ENCODE measurements at regions not wholly inside any gene's neighbourhood (a gene's known extent, or its start where the extent isn't known, plus 50 kb on each side); places are given as distances from the start of the nearest gene placed in this dataset.
"Not testable (repeated sequence)": the region's sequence is repeated elsewhere in the genome, so short reads cannot be mapped to it uniquely, and the experiment has no call there.

- DNase-seq, result no peak
These were observed 665.7 kb upstream of the MDGA2 start for GRCh38 chr14:48341069-48341468.

- DNase-seq, result no peak
These were observed 658.0 kb upstream of the MDGA2 start for GRCh38 chr14:48333221-48333920.

- no peak for DNase-seq
These were observed 656.0 kb upstream of the MDGA2 start for GRCh38 chr14:48331421-48331820.

- DNase-seq, result no peak
These were observed 650.1 kb upstream of the MDGA2 start for GRCh38 chr14:48325486-48325885.

DNA sequence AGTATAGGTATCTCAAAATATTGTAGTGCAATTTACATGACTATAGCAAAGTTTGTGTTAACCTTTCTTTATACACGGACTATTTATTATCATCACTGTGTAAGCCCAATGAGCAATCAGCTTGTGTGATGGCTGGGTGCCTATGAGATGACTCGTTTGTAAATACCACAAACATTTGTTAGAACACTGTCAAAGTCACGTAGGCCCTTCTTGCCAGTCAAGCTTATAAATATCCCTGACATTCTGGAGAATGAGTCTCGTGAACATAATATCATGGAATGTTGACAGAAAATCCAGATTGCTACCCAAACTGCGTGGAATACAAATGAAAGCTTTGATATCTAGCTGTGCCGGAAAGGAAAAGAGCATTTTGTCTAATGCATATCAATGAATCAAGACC is 648.3 kb upstream of the MDGA2 start:
- no peak for DNase-seq

DNA sequence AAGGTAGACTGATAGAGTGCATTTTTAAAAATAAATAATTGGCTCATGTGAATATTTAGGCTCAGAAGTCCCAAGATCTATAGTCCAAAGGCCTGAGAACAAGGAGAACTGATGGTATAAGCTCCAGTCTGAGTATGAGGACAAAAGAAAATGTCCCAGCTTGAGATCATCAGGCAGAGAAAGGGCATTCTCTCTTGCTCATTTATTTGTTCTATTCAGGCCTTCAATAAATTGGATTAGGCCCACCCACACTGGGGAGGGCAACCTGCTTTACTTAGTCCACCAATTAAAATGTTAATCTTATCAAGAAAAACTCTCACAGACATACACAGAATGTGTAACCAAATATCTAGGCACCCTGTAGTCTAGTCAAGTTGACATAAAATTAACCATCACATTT is 644.4 kb upstream of the MDGA2 start:
- DNase-seq, result no peak

DNA sequence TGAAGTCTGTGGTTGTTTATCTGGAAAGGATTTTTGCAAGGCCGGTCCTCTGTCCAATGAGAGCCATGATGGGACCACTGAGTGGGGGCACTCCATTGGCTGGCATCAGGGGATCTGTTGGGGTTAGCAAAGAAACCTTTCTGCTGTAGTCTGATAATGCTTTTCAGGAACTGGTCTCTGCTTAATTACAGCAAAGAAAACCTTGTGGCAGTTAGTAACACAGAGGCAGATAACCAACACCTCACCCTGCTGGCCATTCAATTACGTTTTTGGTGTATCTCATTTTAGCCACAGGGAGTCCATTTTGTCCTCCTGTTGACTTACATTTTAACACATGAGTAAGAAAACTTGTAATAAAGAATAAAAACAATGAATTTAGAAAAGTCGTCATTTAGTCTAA is 629.3 kb upstream of the MDGA2 start:
- DNase-seq, result no peak

GRCh38 chr14:48289701-48290100 is 614.3 kb upstream of the MDGA2 start:
- DNase-seq, result no peak

GRCh38 chr14:48285217-48285616 is 609.8 kb upstream of the MDGA2 start:
- not testable (repeated sequence) for DNase-seq

DNA sequence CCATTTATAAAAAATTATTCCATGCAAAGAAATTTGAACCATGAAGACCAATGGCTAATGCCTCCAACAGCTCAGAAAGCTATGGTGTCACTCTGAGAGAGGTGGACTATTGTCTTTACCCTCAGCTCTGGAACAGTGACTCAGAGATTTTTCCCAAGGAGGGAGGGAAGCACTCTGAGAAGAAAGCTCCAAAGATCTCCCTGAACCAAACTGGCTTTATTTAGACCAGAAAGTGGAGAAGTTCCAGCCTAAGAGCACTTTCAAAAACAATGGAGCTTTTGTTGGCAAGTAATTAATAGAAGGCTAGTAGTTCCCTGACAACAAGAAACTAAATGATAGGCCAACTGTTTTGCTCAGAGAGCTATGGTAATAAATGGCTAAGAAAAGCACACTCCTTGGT is 599.9 kb upstream of the MDGA2 start:
- DNase-seq, result no peak

GRCh38 chr14:48274826-48275225 is 599.4 kb upstream of the MDGA2 start:
- no peak for DNase-seq

DNA sequence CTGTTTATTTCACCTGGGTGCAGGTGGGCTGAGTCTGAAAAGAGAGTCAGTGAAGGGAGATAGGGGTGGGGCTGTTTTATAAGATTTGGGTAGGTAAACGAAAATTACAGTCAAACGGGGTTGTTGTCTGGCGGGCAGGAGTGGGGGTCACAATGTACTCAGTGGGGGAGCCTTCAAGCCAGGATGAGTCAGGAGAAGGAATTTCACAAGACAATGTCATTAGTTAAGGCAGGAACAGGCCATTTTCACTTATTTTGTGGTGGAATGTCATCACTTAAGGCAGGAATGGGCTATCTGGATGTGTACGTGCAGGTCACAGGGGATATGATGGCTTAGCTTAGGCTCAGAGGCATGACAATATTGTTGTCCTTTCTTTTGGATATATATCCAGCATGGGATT is 592.5 kb upstream of the MDGA2 start:
- not testable (repeated sequence) for DNase-seq

DNA sequence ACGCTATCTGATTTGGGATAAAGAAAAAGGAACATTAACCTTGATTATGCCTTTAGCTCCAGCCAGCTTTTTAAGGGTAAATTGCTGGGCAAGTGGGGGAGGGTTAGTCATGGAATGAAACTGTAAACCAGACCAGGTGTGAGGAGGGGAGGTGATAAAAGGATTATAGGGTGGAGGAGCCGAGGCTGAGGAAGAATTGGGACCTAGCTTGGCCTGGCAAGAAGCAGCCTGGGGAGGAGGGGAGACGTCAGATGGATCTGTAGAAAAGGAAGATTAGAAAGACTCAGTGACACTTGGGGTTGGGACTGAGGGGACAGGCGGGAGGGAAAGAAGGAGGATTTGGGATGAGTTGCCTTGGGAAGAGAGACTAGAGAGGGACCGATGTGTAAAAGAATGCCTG is 590.8 kb upstream of the MDGA2 start:
- not testable (repeated sequence) for DNase-seq

DNA sequence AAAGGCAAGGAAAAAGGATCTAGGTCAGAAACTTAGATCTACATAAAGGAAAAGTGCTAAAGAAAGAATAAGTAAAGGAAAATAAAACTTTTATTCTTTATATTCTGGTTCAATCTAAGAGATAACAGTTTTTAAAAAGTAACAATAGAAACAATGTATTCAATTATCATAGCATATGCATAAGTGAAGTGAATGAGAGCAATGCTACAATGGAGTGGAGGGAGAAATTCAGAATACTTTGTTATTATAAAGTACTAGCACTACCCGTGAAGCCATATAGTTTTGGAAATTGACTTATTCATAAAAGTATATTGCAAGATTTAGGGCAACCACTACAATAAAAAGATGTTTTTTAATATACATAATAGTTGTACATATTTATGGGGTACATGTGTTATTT is 586.0 kb upstream of the MDGA2 start:
- no peak for DNase-seq

- DNase-seq, result not testable (repeated sequence)
These were observed 585.2 kb upstream of the MDGA2 start for GRCh38 chr14:48260394-48261295.

- not testable (repeated sequence) for DNase-seq
These were observed 584.5 kb upstream of the MDGA2 start for GRCh38 chr14:48259876-48260275.

- DNase-seq, result not testable (repeated sequence)
These were observed 583.8 kb upstream of the MDGA2 start for GRCh38 chr14:48259232-48259631.

- DNase-seq, result not testable (repeated sequence)
These were observed 583.3 kb upstream of the MDGA2 start for GRCh38 chr14:48258703-48259102.

DNA sequence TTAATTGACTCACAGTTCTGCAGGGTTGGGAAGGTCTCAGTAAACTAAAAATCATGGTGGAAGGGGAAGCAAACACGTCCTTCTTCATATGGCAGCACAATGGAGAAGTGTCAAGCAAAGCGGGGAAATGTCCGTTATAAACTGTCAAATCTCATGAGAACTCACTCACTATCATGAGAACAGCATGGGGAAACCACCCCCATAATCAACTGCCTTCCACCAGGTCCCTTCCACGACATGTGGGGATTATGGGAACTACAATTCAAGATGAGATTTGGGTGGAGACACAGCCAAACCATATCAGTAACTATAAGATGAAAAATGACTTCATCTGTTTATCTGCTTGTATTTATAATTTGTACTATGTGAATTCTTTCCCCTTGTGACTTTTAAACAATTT is 577.6 kb upstream of the MDGA2 start:
- DNase-seq, result no peak

DNA sequence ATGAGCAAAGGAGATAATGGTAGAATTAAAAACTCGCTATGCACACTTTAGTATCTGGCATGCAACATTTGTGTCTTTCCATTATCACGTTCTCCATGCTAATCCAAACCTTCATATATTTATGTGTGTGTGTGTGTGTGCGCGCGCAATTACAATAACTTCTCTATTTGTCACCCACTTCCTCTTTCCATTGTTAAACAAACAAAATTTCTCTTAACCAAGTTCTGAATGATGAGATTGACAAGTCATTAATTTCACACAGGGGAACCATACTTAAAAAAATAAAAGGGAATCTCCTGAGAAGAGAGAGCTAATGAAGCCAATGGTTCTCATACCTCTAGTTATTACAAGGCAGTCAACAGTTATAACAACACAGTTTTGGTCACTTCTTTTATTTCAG is 575.9 kb upstream of the MDGA2 start:
- DNase-seq, result no peak

GRCh38 chr14:48250575-48250974 is 575.2 kb upstream of the MDGA2 start:
- no peak for DNase-seq

DNA sequence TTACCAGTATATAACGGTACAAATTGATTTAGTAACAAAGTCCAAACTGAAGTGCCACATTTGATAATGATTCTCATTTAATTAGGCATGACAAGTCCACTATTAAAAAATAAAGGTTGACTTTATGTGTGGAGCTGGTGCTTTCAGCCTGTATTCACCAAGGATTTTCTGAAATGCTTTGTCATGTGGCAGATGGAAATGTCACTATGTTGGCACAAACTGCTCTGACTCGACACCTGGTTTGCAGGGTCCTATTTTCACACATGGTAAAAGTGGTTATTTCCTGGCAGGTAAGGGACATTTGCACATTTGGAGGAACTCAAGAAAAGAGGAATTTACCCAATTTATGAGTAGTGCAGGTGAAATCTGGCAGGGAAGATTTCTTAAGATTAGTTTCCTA is 572.6 kb upstream of the MDGA2 start:
- DNase-seq, result no peak

DNA sequence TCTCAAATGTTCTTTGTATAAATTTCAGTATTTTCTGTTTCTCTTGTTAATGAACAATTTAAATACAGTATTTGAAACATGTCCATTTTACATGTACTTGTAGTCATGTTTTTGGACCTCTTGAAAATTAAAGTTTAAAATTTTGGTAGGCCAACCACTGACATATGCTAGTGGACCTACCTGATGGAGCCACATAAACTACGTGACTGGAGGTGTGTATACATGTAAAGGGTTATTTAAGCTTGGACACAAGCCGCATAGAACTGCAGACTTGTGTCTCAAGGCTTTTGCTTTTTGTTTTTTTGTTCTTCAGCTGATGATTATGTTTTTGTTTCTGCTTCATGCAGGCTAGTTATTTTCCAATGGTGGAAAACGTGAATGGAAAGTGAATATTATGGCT is 568.5 kb upstream of the MDGA2 start:
- no peak for DNase-seq

DNA sequence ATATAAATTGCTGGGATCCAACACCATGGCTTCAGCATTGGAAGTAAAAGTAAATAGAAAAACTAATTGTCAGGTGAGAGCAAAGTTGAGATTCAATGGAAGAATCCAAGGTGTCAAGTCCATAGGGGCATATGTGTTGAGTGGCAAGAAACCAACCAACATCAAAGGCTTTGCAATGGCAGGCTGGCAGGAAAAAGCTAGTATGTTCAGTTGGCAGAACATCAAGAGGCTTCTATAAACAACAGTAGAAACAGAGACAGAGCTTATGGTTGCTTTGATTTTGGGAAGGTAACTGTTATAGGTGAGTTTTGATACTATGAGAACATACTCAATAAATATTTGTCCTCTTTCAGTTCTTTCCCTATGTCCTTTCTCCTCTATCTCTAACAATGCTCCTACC is 553.7 kb upstream of the MDGA2 start:
- no peak for DNase-seq

All from KG1 (cell line).